ENCODE measurements at regions not wholly inside any gene's neighbourhood (a gene's known extent, or its start where the extent isn't known, plus 50 kb on each side); places are given as distances from the start of the nearest gene placed in this dataset.

GRCh38 chr12:46938071-46938678 is 112.4 kb upstream of the SLC38A4 start:
- Histone ChIP-seq H3K27me3 (no peaks in the 10 kb centered on the region), H3K9me3 (no peaks in the 10 kb centered on the region), H3K4me3 (no peak overlapping the region), H3K27ac (no peak overlapping the region), H3K4me1 (no peaks in the 10 kb centered on the region), H3K36me3 (no peaks in the 10 kb centered on the region)
- no peak for ATAC-seq
- 79 to 86% (median 82%) methylated on average over 4 of the region's 4 CpGs for WGBS, 4 donors
- DNase-seq: no peak
- intact Hi-C loops (cut with DNase I): loop anchor here in 6 of 10 donors (10.0 kb wide), 4 partner anchors 593 to 813 kb away; no protein-coding TSS in a partner anchor
- TF ChIP-seq POLR2A (IDR thresholded peaks at IDR 0.05) (no peak), CTCF (IDR thresholded peaks at IDR 0.05) (no peak)

- Histone ChIP-seq H3K27me3 (no peaks in the 10 kb centered on the region), H3K9me3 (no peaks in the 10 kb centered on the region), H3K4me1 (no peaks in the 10 kb centered on the region), H3K4me3 (no peak overlapping the region), H3K27ac (no peak overlapping the region), H3K36me3 (no peaks in the 10 kb centered on the region)
- TF ChIP-seq CTCF (IDR thresholded peaks at IDR 0.05) (no peak), POLR2A (IDR thresholded peaks at IDR 0.05) (no peak)
- 32 to 98% (median 79%) methylated on average over 1 of the region's 1 CpG for WGBS, 4 donors
- ATAC-seq: no peak
- no peak for DNase-seq
- intact Hi-C loops (cut with DNase I): loop anchor here in 1 of 10 donors (5.0 kb wide), 1 partner anchor 40 kb away; no protein-coding TSS in a partner anchor
Measured at GRCh38 chr12:46941981-46942380, 116.2 kb upstream of the SLC38A4 start.

GRCh38 chr12:46942579-46942978 is 116.8 kb upstream of the SLC38A4 start:
- no peaks in the 10 kb centered on the region for H3K9me3 ChIP-seq
- no peak for TF ChIP-seq CTCF (IDR thresholded peaks at IDR 0.05)
- no peaks in the 10 kb centered on the region for H3K36me3 ChIP-seq
- DNase-seq (no peak), ATAC-seq (no peak)
- H3K27ac ChIP-seq: no peak overlapping the region
- H3K27me3 ChIP-seq: no peaks in the 10 kb centered on the region
- WGBS, 4 donors: 93 to 100% (median 96%) methylated on average over 2 of the region's 2 CpGs
- H3K4me1 ChIP-seq: no peaks in the 10 kb centered on the region
- intact Hi-C loops (cut with DNase I): loop anchor here in 1 of 10 donors (5.0 kb wide), 1 partner anchor 40 kb away; no protein-coding TSS in a partner anchor
- H3K4me3 ChIP-seq: no peak overlapping the region

GRCh38 chr12:46944088-46944487 is 118.3 kb upstream of the SLC38A4 start:
- Histone ChIP-seq H3K9me3 (no peaks in the 10 kb centered on the region), H3K4me1 (no peaks in the 10 kb centered on the region), H3K36me3 (no peaks in the 10 kb centered on the region), H3K27ac (no peak overlapping the region), H3K27me3 (no peaks in the 10 kb centered on the region), H3K4me3 (no peak overlapping the region)
- 6 to 18% (median 10%) methylated on average over 2 of the region's 2 CpGs for WGBS, 4 donors
- DNase-seq: no peak
- TF ChIP-seq POLR2A (IDR thresholded peaks at IDR 0.05) (no peak), CTCF (IDR thresholded peaks at IDR 0.05) (peak in 5 of 12 donors; percentile 17 to 27 (median 22))
- ATAC-seq: peak in 1 of 4 donors; percentile 49
- intact Hi-C loops (cut with DNase I): loop anchor here in 1 of 10 donors (5.0 kb wide), 1 partner anchor 38 kb away; no protein-coding TSS in a partner anchor

All from heart left ventricle (tissue), 16 donors.